HepG2 (cell line): ENCODE measurements at regions not wholly inside any gene's neighbourhood (a gene's known extent, or its start where the extent isn't known, plus 50 kb on each side); places are given as distances from the start of the nearest gene placed in this dataset.

ENCODE experiments used
- JUN ChIP-seq: sonication (generic); formaldehyde crosslinking; IDR thresholded peaks from 2 replicates; pipeline ENCODE4 v1.4.0; 2020; ENCODE audit warnings: mild to moderate bottlenecking, missing genetic modification reagents
- KLF13 ChIP-seq: sonication (generic); formaldehyde crosslinking; IDR thresholded peaks from 2 replicates; pipeline ENCODE4 v1.4.0; 2020; ENCODE audit warnings: mild to moderate bottlenecking, missing genetic modification reagents
- MED1 ChIP-seq: sonication (generic); formaldehyde crosslinking; IDR thresholded peaks from 2 replicates; pipeline ENCODE4 v1.4.0; 2020; ENCODE audit warnings: missing genetic modification reagents
- NAIF1 ChIP-seq: sonication (generic); formaldehyde crosslinking; IDR thresholded peaks from 2 replicates; pipeline ENCODE4 v1.5.0; 2020; ENCODE audit warnings: mild to moderate bottlenecking, missing genetic modification reagents, borderline replicate concordance
- NFKBIZ ChIP-seq: IDR thresholded peaks from 2 replicates; pipeline ENCODE4 v1.6.1; 2018; ENCODE audit warnings: missing genetic modification reagents, missing compliant biosample characterization
- POGZ ChIP-seq: sonication (generic); formaldehyde crosslinking; IDR thresholded peaks from 2 replicates; pipeline ENCODE4 v1.4.0; 2020; ENCODE audit warnings: mild to moderate bottlenecking, missing genetic modification reagents
- POLR2AphosphoS5 ChIP-seq: IDR thresholded peaks from 2 replicates; pipeline ENCODE4 v1.6.1; 2012; ENCODE audit warnings: low read depth, low read length
- TCF7 ChIP-seq: sonication (generic); IDR thresholded peaks from 2 replicates; pipeline ENCODE4 v1.6.1; 2016; ENCODE audit warnings: antibody characterized with exemption, low read depth
- YY1 ChIP-seq: IDR thresholded peaks from 2 replicates; pipeline ENCODE4 v1.6.1; 2011; ENCODE audit warnings: low read length, low read depth, moderate library complexity, mild to moderate bottlenecking; ENCODE audit not compliant: insufficient read depth, insufficient replicate concordance
- ZBTB40 ChIP-seq, 2 experiments: fragments of 450-650 bp in 1 of 2; sonication (generic) in 1 of 2; formaldehyde crosslinking in 1 of 2; IDR thresholded peaks; 2 replicates each; pipeline versions ENCODE4 v1.6.1 to v1.8.0; 2016 to 2022; ENCODE audit warnings: antibody characterized with exemption in 1 of 2, mild to moderate bottlenecking in 1 of 2, missing genetic modification reagents in 1 of 2
- ZC3H13 ChIP-seq: sonication (generic); formaldehyde crosslinking; IDR thresholded peaks from 2 replicates; pipeline ENCODE4 v1.8.1; 2023; ENCODE audit warnings: mild to moderate bottlenecking, missing genetic modification reagents, moderate library complexity
- ZNF18 ChIP-seq: sonication (generic); formaldehyde crosslinking; IDR thresholded peaks from 2 replicates; pipeline ENCODE4 v1.8.0; 2022; ENCODE audit warnings: mild to moderate bottlenecking, missing genetic modification reagents; ENCODE audit not compliant: insufficient replicate concordance
- ZNF20 ChIP-seq: sonication (generic); formaldehyde crosslinking; IDR thresholded peaks from 2 replicates; pipeline ENCODE4 v1.4.0; 2020; ENCODE audit warnings: mild to moderate bottlenecking, moderate library complexity, missing genetic modification reagents
- ZNF605 ChIP-seq: sonication (generic); formaldehyde crosslinking; IDR thresholded peaks from 2 replicates; pipeline ENCODE4 v1.8.0; 2022; ENCODE audit warnings: mild to moderate bottlenecking, missing genetic modification reagents
- ZNF709 ChIP-seq: sonication (generic); formaldehyde crosslinking; IDR thresholded peaks from 2 replicates; pipeline ENCODE4 v1.5.0; 2020; ENCODE audit warnings: mild to moderate bottlenecking, missing genetic modification reagents
- ZNF740 ChIP-seq: sonication (generic); formaldehyde crosslinking; IDR thresholded peaks from 2 replicates; pipeline ENCODE4 v1.4.0; 2020; ENCODE audit warnings: missing genetic modification reagents
- ZNF773 ChIP-seq: sonication (generic); formaldehyde crosslinking; IDR thresholded peaks from 2 replicates; pipeline ENCODE4 v1.4.0; 2020; ENCODE audit warnings: missing genetic modification reagents, borderline replicate concordance
- ZNF790 ChIP-seq: sonication (generic); formaldehyde crosslinking; IDR thresholded peaks from 2 replicates; pipeline ENCODE4 v1.8.0; 2022; ENCODE audit warnings: missing genetic modification reagents, mild to moderate bottlenecking, borderline replicate concordance

GRCh38 chr10:78972947-78973900 lies 95.5 kb upstream of the ZMIZ1 start (continued):
- TF ChIP-seq ZBTB40 (IDR thresholded peaks at IDR 0.05) = no peak
- 0 out of 2 replicates have a peak, but pooled peaks have one; percentile 7 for TF ChIP-seq ZBTB40 (CRISPR knock-in tag; IDR thresholded peaks at IDR 0.05)
- peak; percentile 90 for TF ChIP-seq ZNF740 (CRISPR knock-in tag)
- TF ChIP-seq MED1 (CRISPR knock-in tag) = peak; percentile 76; the same call in 1 of the 2 replicates
- no peak for TF ChIP-seq KLF13 (CRISPR knock-in tag)
- peak; percentile 71 for TF ChIP-seq ZNF709 (CRISPR knock-in tag)
- TF ChIP-seq YY1 = peak; percentile 79
- peak; percentile 66 for TF ChIP-seq POLR2AphosphoS5
- peak; percentile 83 for TF ChIP-seq JUN
- TF ChIP-seq NFKBIZ (CRISPR knock-in tag) = no peak; the same call in 1 of the 2 replicates
- TF ChIP-seq NAIF1 (CRISPR knock-in tag) = peak; percentile 77; the same call in 1 of the 2 replicates
- TF ChIP-seq POGZ (CRISPR knock-in tag) = no peak
- TF ChIP-seq ZNF773 (CRISPR knock-in tag) = 0 out of 2 replicates have a peak, but pooled peaks have one; percentile 35
- TF ChIP-seq ZNF18 (CRISPR knock-in tag) = peak; percentile 43
- peak; percentile 55; the same call in 1 of the 2 replicates for TF ChIP-seq ZNF790 (CRISPR knock-in tag)
- TF ChIP-seq TCF7 = peak; percentile 13; the same call in 1 of the 2 replicates
- peak; percentile 71; the same call in 1 of the 2 replicates for TF ChIP-seq ZNF20
- peak; percentile 25; the same call in 1 of the 2 replicates for TF ChIP-seq ZC3H13 (CRISPR knock-in tag)
- peak; percentile 82 for TF ChIP-seq ZNF605 (CRISPR knock-in tag)
